Endothelial cell of umbilical vein (primary cell): ENCODE measurements at regions not wholly inside any gene's neighbourhood (a gene's known extent, or its start where the extent isn't known, plus 50 kb on each side); places are given as distances from the start of the nearest gene placed in this dataset.

Experiments
- EZH2 ChIP-seq: IDR thresholded peaks from 2 replicates; pipeline ENCODE4 v1.6.1; 2012; ENCODE audit warnings: borderline replicate concordance, low read depth, mild to moderate bottlenecking, moderate library complexity, low read length, inconsistent platforms; ENCODE audit not compliant: severe bottlenecking
- FOS ChIP-seq: IDR thresholded peaks from 2 replicates; pipeline ENCODE4 v1.6.1; 2011; ENCODE audit warnings: mild to moderate bottlenecking, low read length, moderate library complexity, borderline replicate concordance; ENCODE audit not compliant: insufficient read depth
- GATA2 ChIP-seq: IDR thresholded peaks from 2 replicates; pipeline ENCODE4 v1.7.0; 2011; ENCODE audit warnings: low read depth, mild to moderate bottlenecking, moderate library complexity, mixed read lengths, low read length; ENCODE audit not compliant: insufficient read length, insufficient read depth
- MYC ChIP-seq: IDR thresholded peaks from one replicate; pipeline ENCODE4 v1.6.1; 2011; ENCODE audit warnings: mild to moderate bottlenecking, low read depth, low read length
- POLR2A ChIP-seq: IDR thresholded peaks from 2 replicates; pipeline ENCODE4 v1.6.1; 2012; ENCODE audit warnings: low read depth, mild to moderate bottlenecking, control low read depth, low read length
- POLR2AphosphoS5 ChIP-seq: IDR thresholded peaks from 2 replicates; pipeline ENCODE4 v1.6.1; 2012; ENCODE audit warnings: low read depth, mild to moderate bottlenecking, control low read depth, low read length, moderate library complexity; ENCODE audit not compliant: insufficient read depth
- TF ChIP-seq, protein P1 (sequence below), 2 donors: IDR thresholded peaks; 1 replicate in 1 of 2; 2 replicates in 1 of 2; pipeline ENCODE4 v1.5.1; 2011; ENCODE audit warnings: low read length in 2 of 2, mild to moderate bottlenecking in 2 of 2, moderate library complexity in 2 of 2, control low read depth in 1 of 2, inconsistent platforms in 1 of 2, low read depth in 1 of 2; ENCODE audit not compliant: insufficient read depth in 1 of 2; ENCODE audit errors: extremely low read depth in 1 of 2
- TF ChIP-seq, protein P2 (sequence below): IDR thresholded peaks from 2 replicates; pipeline ENCODE4 v1.6.1; 2011; ENCODE audit not compliant: insufficient read depth, insufficient read length

DNA sequence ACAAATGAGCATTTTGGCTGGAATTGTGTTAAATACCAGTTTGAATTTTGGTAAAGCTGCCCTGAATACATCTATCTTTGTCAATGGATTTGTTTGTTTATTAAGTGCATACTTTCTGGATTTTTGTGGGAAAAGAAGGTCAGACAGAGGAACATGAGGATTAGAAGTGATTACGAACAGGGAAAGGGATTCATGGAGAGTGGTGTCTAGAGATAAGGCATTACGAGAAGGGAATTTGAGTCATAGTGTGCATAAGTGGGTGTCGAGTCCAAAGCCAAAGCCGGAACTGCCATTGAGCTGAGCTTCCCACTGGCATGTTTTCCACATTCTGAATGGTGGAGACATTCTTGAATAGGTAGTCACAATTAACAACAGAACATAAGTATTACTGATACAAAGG lies 68.9 kb upstream of the EFEMP1 start:
- TF ChIP-seq, protein P1, sequence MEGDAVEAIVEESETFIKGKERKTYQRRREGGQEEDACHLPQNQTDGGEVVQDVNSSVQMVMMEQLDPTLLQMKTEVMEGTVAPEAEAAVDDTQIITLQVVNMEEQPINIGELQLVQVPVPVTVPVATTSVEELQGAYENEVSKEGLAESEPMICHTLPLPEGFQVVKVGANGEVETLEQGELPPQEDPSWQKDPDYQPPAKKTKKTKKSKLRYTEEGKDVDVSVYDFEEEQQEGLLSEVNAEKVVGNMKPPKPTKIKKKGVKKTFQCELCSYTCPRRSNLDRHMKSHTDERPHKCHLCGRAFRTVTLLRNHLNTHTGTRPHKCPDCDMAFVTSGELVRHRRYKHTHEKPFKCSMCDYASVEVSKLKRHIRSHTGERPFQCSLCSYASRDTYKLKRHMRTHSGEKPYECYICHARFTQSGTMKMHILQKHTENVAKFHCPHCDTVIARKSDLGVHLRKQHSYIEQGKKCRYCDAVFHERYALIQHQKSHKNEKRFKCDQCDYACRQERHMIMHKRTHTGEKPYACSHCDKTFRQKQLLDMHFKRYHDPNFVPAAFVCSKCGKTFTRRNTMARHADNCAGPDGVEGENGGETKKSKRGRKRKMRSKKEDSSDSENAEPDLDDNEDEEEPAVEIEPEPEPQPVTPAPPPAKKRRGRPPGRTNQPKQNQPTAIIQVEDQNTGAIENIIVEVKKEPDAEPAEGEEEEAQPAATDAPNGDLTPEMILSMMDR (IDR thresholded peaks at IDR 0.05; ENCODE audit: extremely low read depth in 1 of 2, insufficient read depth in 1 of 2, low read depth in 1 of 2, low read length in 2 of 2) = no peak
- TF ChIP-seq EZH2 (no peak), POLR2A (peak; percentile 70), MYC (peak; percentile 76), POLR2AphosphoS5 (peak; percentile 96), FOS (peak; percentile 99), GATA2 (peak; percentile 99)
- TF ChIP-seq, protein P2, sequence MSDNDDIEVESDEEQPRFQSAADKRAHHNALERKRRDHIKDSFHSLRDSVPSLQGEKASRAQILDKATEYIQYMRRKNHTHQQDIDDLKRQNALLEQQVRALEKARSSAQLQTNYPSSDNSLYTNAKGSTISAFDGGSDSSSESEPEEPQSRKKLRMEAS = no peak
